SK-N-SH treated with all-trans-retinoic acid at 6 μM for 48 hours (cell line): ENCODE measurements at regions not wholly inside any gene's neighbourhood (a gene's known extent, or its start where the extent isn't known, plus 50 kb on each side); places are given as distances from the start of the nearest gene placed in this dataset.
"Not testable (repeated sequence)": the region's sequence is repeated elsewhere in the genome, so short reads cannot be mapped to it uniquely, and the experiment has no call there.

ENCODE experiments used
- ATAC-seq: fragments of 200-7000 bp; cut with Tn5 transposase; 3 replicates; pipeline ENCODE4 v1.9.1; 2020; ENCODE audit warnings: mild to moderate bottlenecking, moderate library complexity
- ARNTL ChIP-seq: fragments of 450-650 bp; formaldehyde crosslinking; IDR thresholded peaks from 2 replicates; pipeline ENCODE4 v1.5.0; 2020; ENCODE audit warnings: low read depth, mild to moderate bottlenecking, moderate library complexity, borderline replicate concordance
- BACH2 ChIP-seq: fragments of 250-450 bp; sonication (Bioruptor Pico); IDR thresholded peaks from 2 replicates; pipeline ENCODE4 v1.9.0; 2021; ENCODE audit warnings: mild to moderate bottlenecking, borderline replicate concordance
- CREB5 ChIP-seq: fragments of 250-450 bp; sonication (Bioruptor Pico); IDR thresholded peaks from 2 replicates; pipeline ENCODE4 v1.5.1; 2020; ENCODE audit warnings: low read depth, mild to moderate bottlenecking, moderate library complexity
- CSDC2 ChIP-seq: fragments of 250-450 bp; sonication (Bioruptor Pico); IDR thresholded peaks from 2 replicates; pipeline ENCODE4 v1.5.0; 2020; ENCODE audit warnings: mild to moderate bottlenecking, moderate library complexity
- CSRNP3 ChIP-seq: fragments of 250-450 bp; sonication (Bioruptor Pico); IDR thresholded peaks from 2 replicates; pipeline ENCODE4 v1.5.1; 2021; ENCODE audit warnings: mild to moderate bottlenecking, moderate library complexity
- ESRRG ChIP-seq: fragments of 250-450 bp; sonication (Bioruptor Pico); IDR thresholded peaks from 2 replicates; pipeline ENCODE4 v1.6.1; 2021; ENCODE audit warnings: mild to moderate bottlenecking
- GLIS3 ChIP-seq: fragments of 250-450 bp; sonication (Bioruptor Pico); IDR thresholded peaks from 2 replicates; pipeline ENCODE4 v1.5.0; 2020; ENCODE audit warnings: mild to moderate bottlenecking, moderate library complexity
- ISL1 ChIP-seq: fragments of 250-450 bp; sonication (Bioruptor Pico); IDR thresholded peaks from 2 replicates; pipeline ENCODE4 v2.1.2; 2022; ENCODE audit warnings: mild to moderate bottlenecking, moderate library complexity
- OSR1 ChIP-seq: fragments of 250-450 bp; sonication (Bioruptor Pico); IDR thresholded peaks from 2 replicates; pipeline ENCODE4 v1.8.0; 2022; ENCODE audit warnings: moderate library complexity, mild to moderate bottlenecking, inconsistent platforms
- PATZ1 ChIP-seq: fragments of 250-450 bp; sonication (Bioruptor Pico); IDR thresholded peaks from 2 replicates; pipeline ENCODE4 v1.8.0; 2020; ENCODE audit warnings: mild to moderate bottlenecking, moderate library complexity, borderline replicate concordance
- PPARA ChIP-seq: fragments of 250-450 bp; sonication (Bioruptor Pico); IDR thresholded peaks from 2 replicates; pipeline ENCODE4 v1.5.0; 2020; ENCODE audit warnings: mild to moderate bottlenecking, borderline replicate concordance
- SNAI2 ChIP-seq: fragments of 250-450 bp; sonication (Bioruptor Pico); IDR thresholded peaks from 2 replicates; pipeline ENCODE4 v1.5.0; 2020; ENCODE audit warnings: mild to moderate bottlenecking, moderate library complexity
- TOX ChIP-seq: fragments of 250-450 bp; sonication (Bioruptor Pico); IDR thresholded peaks from 2 replicates; pipeline ENCODE4 v1.8.0; 2021; ENCODE audit warnings: mild to moderate bottlenecking, moderate library complexity, borderline replicate concordance
- TSHZ2 ChIP-seq: fragments of 250-450 bp; sonication (Bioruptor Pico); IDR thresholded peaks from 2 replicates; pipeline ENCODE4 v1.5.0; 2020; ENCODE audit warnings: mild to moderate bottlenecking, moderate library complexity
- ZC3H10 ChIP-seq: fragments of 250-450 bp; sonication (Bioruptor Pico); IDR thresholded peaks from 2 replicates; pipeline ENCODE4 v1.5.1; 2021; ENCODE audit warnings: mild to moderate bottlenecking, moderate library complexity
- ZFP3 ChIP-seq: fragments of 250-450 bp; sonication (Bioruptor Pico); IDR thresholded peaks from 2 replicates; pipeline ENCODE4 v1.5.0; 2020; ENCODE audit warnings: mild to moderate bottlenecking, moderate library complexity
- ZFP30 ChIP-seq: fragments of 450-650 bp; formaldehyde crosslinking; IDR thresholded peaks from 2 replicates; pipeline ENCODE4 v1.5.0; 2022; ENCODE audit warnings: mild to moderate bottlenecking, moderate library complexity
- ZNF565 ChIP-seq: fragments of 450-650 bp; formaldehyde crosslinking; conservative IDR thresholded peaks from 2 replicates; pipeline ENCODE4 v1.5.0; 2020; ENCODE audit warnings: low read depth, mild to moderate bottlenecking, moderate library complexity
- ZNF8 ChIP-seq: fragments of 450-650 bp; formaldehyde crosslinking; IDR thresholded peaks from 2 replicates; pipeline ENCODE4 v1.5.0; 2020; ENCODE audit warnings: mild to moderate bottlenecking, moderate library complexity

GRCh38 chr3:139124197-139124596 is 79.5 kb upstream of the PRR23C start:
- TF ChIP-seq TSHZ2 (CRISPR knock-in tag), result no peak
- TF ChIP-seq ARNTL, result no peak
- TF ChIP-seq ZFP30 (CRISPR knock-in tag), result no peak
- no peak for ATAC-seq

GRCh38 chr3:139127101-139127500 is 82.4 kb upstream of the PRR23C start:
- TF ChIP-seq ZNF565 (CRISPR knock-in tag), result no peak
- no peak for TF ChIP-seq CSRNP3
- no peak for TF ChIP-seq TOX (CRISPR knock-in tag)
- no peak for TF ChIP-seq CSDC2
- no peak for TF ChIP-seq ESRRG (CRISPR knock-in tag)
- TF ChIP-seq BACH2, result no peak
- TF ChIP-seq ISL1, result no peak
- no peak for TF ChIP-seq ZFP3 (CRISPR knock-in tag)
- TF ChIP-seq ZC3H10 (CRISPR knock-in tag), result no peak
- TF ChIP-seq TSHZ2 (CRISPR knock-in tag), result no peak
- ATAC-seq, result no peak

GRCh38 chr3:139127629-139128028 is 82.9 kb upstream of the PRR23C start:
- ATAC-seq, result not testable (repeated sequence)

GRCh38 chr3:139128803-139129202 is 84.1 kb upstream of the PRR23C start:
- no peak for TF ChIP-seq GLIS3 (CRISPR knock-in tag)
- no peak for TF ChIP-seq PPARA (CRISPR knock-in tag)
- no peak for TF ChIP-seq ISL1
- no peak for TF ChIP-seq ARNTL
- no peak for TF ChIP-seq TSHZ2 (CRISPR knock-in tag)
- TF ChIP-seq ZNF565 (CRISPR knock-in tag), result no peak
- no peak for TF ChIP-seq CREB5
- TF ChIP-seq ZFP30 (CRISPR knock-in tag), result no peak
- TF ChIP-seq TOX (CRISPR knock-in tag), result no peak
- TF ChIP-seq SNAI2, result no peak
- TF ChIP-seq ZNF8 (CRISPR knock-in tag), result no peak
- no peak for TF ChIP-seq PATZ1 (CRISPR knock-in tag)
- TF ChIP-seq BACH2, result no peak
- TF ChIP-seq OSR1 (CRISPR knock-in tag), result no peak
- ATAC-seq, result no peak
